HG03095 (cell line): ENCODE measurements at regions not wholly inside any gene's neighbourhood (a gene's known extent, or its start where the extent isn't known, plus 50 kb on each side); places are given as distances from the start of the nearest gene placed in this dataset.
"Not testable (repeated sequence)": the region's sequence is repeated elsewhere in the genome, so short reads cannot be mapped to it uniquely, and the experiment has no call there.

ENCODE experiments used
- ATAC-seq: cut with Tn5 transposase; IDR thresholded peaks from one replicate; pipeline ENCODE4 v1.9.1; 2021; ENCODE audit warnings: moderate library complexity; ENCODE audit not compliant: unreplicated experiment

GRCh38 chr9:99472240-99472915 is 250.3 kb downstream of the SEC61B start:
- no peak for ATAC-seq

DNA sequence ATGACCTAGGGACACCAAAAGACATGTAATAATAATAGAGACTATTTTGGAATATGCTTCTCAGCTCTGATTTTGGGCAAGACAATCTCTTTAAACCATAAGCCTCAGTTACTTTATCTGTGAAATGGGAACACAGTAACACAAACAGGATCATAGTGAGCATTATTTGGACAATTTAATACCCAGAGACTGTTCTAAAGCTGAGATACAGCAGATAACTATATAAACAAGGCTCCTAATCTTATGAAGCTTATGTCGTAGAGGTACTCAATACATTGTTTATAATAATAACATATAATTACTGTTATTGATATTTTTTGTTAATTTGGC is 250.8 kb downstream of the SEC61B start:
- ATAC-seq, result no peak

- ATAC-seq, result no peak
Observed at GRCh38 chr9:99474186-99474585, 252.1 kb downstream of the SEC61B start.

- no peak for ATAC-seq
Observed at GRCh38 chr9:99475401-99476065, 253.5 kb downstream of the SEC61B start.

DNA sequence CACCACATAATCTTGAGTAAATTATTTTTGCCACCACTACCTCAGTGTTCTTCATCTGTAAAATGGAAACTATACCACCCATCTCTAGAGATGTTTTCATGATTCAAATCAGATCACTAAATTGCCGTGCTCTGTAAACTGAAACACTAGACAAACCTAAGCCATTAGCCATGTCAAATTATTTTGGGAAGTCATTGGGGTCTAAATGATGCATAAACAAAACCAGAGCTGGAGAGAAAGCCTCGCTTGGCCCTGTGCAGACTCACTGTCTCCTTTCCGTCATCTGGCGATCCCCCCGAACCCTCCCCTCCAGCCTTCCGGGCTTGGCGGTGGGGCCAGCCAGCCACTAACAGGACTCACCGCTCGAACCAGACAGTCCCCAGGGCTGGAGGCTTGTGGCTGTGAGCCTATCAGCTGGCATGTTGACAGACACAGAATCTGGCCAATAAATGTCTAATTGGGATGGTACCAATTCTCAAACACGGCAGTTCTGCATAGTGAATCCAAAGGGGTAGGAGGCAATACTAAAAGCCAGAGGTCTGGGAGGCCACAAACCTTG is 256.5 kb downstream of the SEC61B start:
- ATAC-seq, result no peak

- ATAC-seq, result no peak
Observed at GRCh38 chr9:99479929-99480328, 257.8 kb downstream of the SEC61B start.

GRCh38 chr9:99485459-99485858 is 263.4 kb downstream of the SEC61B start:
- no peak for ATAC-seq

DNA sequence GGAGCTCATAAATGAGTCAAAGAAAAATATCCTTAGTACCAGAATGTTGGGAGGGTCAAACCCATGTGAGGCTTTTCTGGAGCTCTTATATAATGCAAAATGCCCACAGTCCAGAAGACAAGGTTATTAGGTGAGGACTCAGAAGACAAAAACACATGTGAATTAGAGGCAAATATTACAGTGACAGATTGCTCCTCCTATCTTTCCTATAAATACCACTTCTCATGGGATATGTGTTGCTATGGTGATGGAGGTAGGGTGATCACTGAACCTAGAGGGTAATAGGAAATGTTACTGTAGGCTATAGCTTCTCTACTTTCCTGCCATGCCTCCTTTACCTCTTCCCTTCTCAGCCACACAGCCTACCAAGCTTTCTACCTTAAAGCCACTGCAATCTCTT is 264.6 kb downstream of the SEC61B start:
- ATAC-seq, result no peak

DNA sequence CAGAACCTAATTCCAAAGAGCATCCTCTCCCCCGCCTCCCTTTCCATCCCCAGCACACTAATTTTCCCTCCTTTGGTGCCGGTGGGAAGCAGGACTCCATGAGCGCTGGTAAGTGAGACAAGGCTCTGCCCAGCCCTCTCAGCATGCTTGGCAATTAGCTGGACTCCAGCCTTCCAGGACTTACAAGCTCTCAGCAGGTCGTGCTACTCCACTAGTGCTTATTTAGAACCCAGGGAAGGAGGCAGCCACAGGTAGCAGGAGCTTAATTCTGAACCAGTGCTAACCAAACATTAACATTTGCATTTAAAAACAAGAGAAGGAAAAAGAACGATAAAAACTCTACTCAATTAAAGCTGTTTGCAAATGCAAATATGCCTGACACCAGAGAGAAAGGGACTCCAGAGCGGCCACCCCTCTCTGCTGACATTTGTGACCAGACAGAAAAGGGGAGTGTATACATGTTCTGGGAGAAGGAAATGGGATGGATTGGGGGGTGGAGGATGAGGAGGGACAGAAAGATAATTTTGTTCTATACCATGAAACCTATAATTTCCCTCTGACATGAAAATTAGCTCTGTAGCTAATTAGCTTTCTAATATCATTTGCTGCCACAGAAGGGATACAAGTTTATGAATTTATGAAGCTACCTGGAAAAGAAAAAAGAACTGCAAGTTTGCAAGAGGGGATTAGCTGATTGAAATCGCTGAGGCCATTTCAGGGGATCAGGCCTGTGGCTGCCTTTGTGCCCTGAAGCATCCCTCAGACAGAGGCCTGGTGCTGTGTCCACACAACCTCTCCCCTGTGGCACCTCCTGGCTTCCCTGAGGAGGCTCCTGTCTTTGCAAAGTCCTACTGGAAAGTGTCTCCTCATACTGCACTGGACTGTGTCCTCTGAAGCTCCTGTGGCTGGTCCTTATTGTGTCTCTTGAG is 266.3 kb downstream of the SEC61B start:
- ATAC-seq, result no peak

- no peak for ATAC-seq
Observed at GRCh38 chr9:99489060-99489413, 267.0 kb downstream of the SEC61B start.

GRCh38 chr9:99490729-99491128 is 268.6 kb downstream of the SEC61B start:
- no peak for ATAC-seq

DNA sequence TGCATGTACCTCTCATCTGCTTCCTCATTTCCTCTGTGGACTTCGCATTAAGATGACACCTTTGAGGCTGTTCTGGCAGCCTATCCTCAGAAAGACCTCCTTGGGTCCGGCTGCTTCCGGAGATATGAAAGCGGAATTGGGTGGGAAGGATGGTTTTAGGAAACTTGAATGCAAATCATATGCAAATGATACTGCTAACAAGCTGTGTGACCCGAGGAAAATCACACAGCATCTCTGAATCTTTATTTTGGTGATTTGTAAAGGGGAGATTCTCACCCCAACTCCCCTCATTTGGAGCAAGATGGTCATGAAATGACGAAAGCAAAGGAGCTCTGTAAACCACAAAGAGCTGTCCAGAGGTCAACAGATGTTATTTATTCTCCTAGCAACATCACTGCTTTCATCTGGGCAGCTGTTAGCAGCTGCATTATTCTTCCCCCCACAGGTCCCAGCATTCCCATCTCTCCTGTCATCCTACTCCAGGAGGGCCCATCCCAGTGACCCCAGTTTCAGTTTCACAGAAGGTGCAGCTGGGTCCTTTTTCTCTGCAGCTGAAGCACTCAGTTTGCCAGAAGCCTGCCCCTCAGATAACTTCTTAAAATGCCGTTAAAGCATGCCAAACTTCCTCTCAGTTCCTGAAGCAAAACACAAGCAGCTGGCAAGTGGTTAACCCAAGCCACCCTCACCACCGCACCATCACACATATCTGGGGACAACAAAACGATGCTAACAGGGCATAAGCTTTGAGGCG is 269.5 kb downstream of the SEC61B start:
- ATAC-seq, result no peak

GRCh38 chr9:99497641-99498040 is 275.6 kb downstream of the SEC61B start:
- no peak for ATAC-seq

GRCh38 chr9:99498979-99499378 is 276.9 kb downstream of the SEC61B start:
- not testable (repeated sequence) for ATAC-seq

DNA sequence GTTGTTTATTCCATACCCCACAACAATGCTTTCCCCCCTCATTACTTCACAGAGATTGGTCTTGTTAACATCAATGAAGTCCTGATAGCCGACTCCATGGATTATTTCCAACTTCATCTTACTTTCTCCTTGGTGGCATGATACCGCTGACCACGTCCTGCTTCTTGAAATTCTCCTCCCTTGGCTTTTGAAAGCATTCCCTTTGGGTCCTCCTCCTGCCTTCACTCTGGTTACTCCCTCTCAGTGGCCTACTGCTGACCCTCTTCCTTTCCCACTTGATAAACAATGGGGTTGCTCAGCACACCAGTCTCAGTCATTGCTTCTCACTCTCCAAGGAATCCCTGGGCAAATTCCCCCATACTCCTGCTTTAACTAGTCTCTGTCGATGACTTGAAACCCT is 283.9 kb downstream of the SEC61B start:
- ATAC-seq, result no peak

DNA sequence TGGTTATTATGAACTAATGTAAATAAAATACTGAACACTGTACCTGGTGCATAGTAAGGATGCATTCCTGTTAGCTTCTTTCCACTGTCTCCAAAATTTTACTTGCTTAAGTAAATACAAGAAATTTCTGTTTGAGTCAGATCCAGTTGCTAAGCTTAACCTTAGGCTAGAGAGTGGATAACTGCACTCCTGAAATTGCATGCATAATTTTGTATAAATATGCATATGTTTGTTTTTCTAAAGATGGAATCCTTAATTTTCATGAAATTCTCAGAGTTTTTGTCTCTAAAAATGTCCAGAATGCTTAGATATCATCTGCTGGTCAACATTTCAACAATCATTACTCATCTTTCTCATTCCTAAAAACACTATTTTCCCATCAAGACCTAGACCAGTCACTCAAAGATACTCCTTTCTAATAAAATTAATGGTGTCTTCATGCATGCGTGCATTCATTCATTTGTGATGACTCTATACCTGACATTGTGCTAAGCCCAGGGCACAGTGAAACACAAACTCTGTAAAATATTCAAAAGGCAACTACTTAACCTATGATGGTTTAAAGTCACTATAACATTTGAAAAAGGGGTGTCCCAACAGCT is 284.8 kb downstream of the SEC61B start:
- no peak for ATAC-seq

DNA sequence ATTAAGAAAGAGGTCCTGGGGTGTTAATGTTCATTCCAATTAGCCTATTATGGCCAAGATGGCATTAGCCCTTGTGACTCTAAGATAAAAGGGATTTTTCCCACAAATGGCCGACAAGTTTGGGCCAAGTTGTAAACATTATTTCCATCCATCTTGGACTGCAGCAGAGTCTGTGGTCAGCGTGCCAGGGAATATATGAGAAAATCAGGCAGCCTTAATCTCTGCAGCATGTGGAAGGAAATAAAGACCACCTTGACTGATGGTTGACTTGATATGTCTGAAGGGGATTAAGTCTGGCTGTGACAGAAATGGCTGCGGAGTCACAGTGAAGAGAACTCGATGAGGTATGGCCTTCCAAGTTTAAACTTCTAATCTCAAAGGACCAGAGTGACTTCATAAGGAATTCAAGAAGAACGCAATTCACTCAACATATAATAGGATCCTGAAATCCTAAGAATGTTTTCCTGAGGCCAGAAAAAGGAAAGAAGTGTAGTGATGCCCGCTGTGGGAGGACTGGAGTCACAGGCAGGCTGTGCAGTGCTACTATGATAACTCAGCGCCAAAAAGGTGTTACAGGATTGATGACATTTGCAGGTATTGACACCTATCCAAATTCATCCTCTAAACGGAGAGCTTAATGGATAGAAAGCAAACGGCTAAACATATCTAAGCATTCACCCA is 287.1 kb downstream of the SEC61B start:
- ATAC-seq, result no peak

DNA sequence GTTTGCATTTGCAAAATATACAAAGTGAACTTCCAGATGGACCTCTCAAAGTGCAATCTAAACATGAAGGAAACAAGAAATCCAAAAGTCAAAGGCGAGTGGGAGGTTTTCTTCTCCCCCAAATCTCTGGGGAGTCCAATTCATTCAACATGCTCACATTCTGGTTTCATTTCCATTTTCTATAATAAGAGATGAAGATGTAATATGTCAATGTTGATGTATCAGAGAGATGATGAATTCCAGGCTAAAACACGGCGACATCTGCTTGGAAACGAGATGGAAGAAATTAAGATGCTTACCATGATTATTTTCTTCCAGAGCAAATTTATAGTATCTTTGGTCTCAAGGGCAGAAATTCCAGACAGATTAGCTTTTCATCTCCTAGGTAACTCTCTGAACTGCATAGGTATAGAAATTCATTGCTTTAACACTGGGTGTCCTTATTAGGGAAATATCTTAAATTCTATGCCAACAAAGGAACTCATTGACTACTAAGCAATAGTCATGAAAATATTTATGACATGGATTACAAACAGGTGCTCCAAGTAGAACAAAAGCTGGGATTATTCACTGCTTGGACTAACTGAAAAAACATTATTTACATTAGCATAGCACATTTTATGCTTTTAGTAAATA is 287.9 kb downstream of the SEC61B start:
- ATAC-seq, result no peak

- ATAC-seq, result no peak
Observed at GRCh38 chr9:99511723-99512122, 289.6 kb downstream of the SEC61B start.
